Stomach (tissue), 8 donors: ENCODE measurements at regions not wholly inside any gene's neighbourhood (a gene's known extent, or its start where the extent isn't known, plus 50 kb on each side); places are given as distances from the start of the nearest gene placed in this dataset.
"Not testable (repeated sequence)": the region's sequence is repeated elsewhere in the genome, so short reads cannot be mapped to it uniquely, and the experiment has no call there.

ENCODE experiments used
- DNase-seq, 2 donors: peaks; one replicate each; pipeline versions ENCODE4 v3.0.0 to v3.0.0-alpha.2; 2013 to 2019
- H3K27ac ChIP-seq, 5 donors: fragments of 200-600 bp in 4 of 5; sonication (generic) in 4 of 5; one replicate each; pipeline ENCODE4 v1.5.1; 2013 to 2019; ENCODE audit warnings: mild to moderate bottlenecking in 1 of 5, moderate library complexity in 1 of 5
- H3K27me3 ChIP-seq, 3 donors: fragments of 200-600 bp; sonication (generic); one replicate each; pipeline ENCODE4 v1.5.1; 2017 to 2019; ENCODE audit warnings: mixed run types in 1 of 3
- H3K36me3 ChIP-seq, 4 donors: fragments of 200-600 bp; sonication (generic); 1 replicate in 3 of 4; 2 replicates in 1 of 4; pipeline ENCODE4 v1.5.1; 2016 to 2019
- H3K4me1 ChIP-seq, 4 donors: fragments of 200-600 bp; sonication (generic); one replicate each; pipeline ENCODE4 v1.5.1; 2016 to 2019
- H3K4me3 ChIP-seq, 4 donors: fragments of 200-600 bp; sonication (generic) in 3 of 4; one replicate each; pipeline ENCODE4 v1.5.1; 2016 to 2019; ENCODE audit warnings: mild to moderate bottlenecking in 1 of 4
- H3K9me3 ChIP-seq, 4 donors: fragments of 200-600 bp; sonication (generic); one replicate each; pipeline ENCODE4 v1.5.1; 2016 to 2019
- EP300 ChIP-seq: sonication (generic); formaldehyde crosslinking; IDR thresholded peaks from one replicate; pipeline ENCODE4 v1.6.1; 2017; ENCODE audit warnings: antibody characterized with exemption
- POLR2A ChIP-seq, 4 donors: fragments of 450-650 bp; IDR thresholded peaks; one replicate each; pipeline ENCODE4 v1.6.1; 2016; ENCODE audit warnings: antibody characterized with exemption in 4 of 4, control low read depth in 2 of 4, mild to moderate bottlenecking in 1 of 4, moderate library complexity in 1 of 4
- POLR2AphosphoS5 ChIP-seq, 3 donors: sonication (generic); formaldehyde crosslinking; IDR thresholded peaks; one replicate each; pipeline ENCODE4 v1.6.1; 2016; ENCODE audit warnings: antibody characterized with exemption in 3 of 3
- WGBS, 5 donors: extraction: QIAGEN DNeasy Blood & Tissue Kit in 3 of 5; methylation state at CpG; one replicate each; pipeline versions ENCODE4 v1.1.5 to v1.1.7; 2013 to 2018; 5-methylcytosine and 5-hydroxymethylcytosine counted together
- intact Hi-C: fragments of 100-400 bp; cut with DNase I; formaldehyde crosslinking; loops from one replicate; pipeline ENCODE4 v1.15.1; 2023; ENCODE audit warnings: low total_unique reads
- TF ChIP-seq, protein P1 (sequence below), 7 experiments: fragments of 450-650 bp in 4 of 7; fragments of 200-600 bp in 3 of 7; sonication (generic) in 3 of 7; IDR thresholded peaks; one replicate each; pipeline ENCODE4 v1.5.1; 2016 to 2019; ENCODE audit warnings: antibody characterized with exemption in 7 of 7, control low read depth in 2 of 7, mild to moderate bottlenecking in 1 of 7
- donor health status: healthy with polysubstance abuse.
- donor health status: Bipolar disorder and iron deficiency.
- donor health status: healthy.

DNA sequence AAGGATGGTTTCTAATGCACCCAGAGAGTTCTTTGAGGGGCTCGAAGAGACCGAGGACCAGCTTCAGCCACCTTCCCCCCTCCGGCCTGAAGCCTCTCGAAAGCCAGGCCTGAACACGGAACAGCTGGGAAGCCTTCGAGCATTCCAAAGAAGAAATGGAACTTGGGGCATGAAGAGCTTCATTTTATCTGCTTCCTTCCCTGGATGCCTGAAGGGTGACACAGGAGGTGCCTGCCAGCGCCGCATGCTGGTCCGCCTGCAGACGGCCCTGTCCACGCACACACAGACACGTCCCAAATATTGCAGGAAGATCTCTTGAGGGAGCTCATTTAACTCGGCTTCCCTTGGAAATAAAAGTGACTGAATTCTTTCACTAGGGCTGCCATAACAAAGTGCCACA, 73.7 kb downstream of the TOMM20 start:
- no peaks in the 10 kb centered on the region for H3K27me3 ChIP-seq
- H3K4me1 ChIP-seq: peaks cover 0 to 16% (median 10%) of the 10 kb centered on the region in 4 donors
- no peaks in the 10 kb centered on the region for H3K9me3 ChIP-seq
- DNase-seq: no peak
- intact Hi-C loops: no loop called here
- no peak overlapping the region for H3K4me3 ChIP-seq
- H3K36me3 ChIP-seq: no peaks in the 10 kb centered on the region
- TF ChIP-seq, protein P1, sequence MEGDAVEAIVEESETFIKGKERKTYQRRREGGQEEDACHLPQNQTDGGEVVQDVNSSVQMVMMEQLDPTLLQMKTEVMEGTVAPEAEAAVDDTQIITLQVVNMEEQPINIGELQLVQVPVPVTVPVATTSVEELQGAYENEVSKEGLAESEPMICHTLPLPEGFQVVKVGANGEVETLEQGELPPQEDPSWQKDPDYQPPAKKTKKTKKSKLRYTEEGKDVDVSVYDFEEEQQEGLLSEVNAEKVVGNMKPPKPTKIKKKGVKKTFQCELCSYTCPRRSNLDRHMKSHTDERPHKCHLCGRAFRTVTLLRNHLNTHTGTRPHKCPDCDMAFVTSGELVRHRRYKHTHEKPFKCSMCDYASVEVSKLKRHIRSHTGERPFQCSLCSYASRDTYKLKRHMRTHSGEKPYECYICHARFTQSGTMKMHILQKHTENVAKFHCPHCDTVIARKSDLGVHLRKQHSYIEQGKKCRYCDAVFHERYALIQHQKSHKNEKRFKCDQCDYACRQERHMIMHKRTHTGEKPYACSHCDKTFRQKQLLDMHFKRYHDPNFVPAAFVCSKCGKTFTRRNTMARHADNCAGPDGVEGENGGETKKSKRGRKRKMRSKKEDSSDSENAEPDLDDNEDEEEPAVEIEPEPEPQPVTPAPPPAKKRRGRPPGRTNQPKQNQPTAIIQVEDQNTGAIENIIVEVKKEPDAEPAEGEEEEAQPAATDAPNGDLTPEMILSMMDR (IDR thresholded peaks at IDR 0.05): no peak
- TF ChIP-seq POLR2A (IDR thresholded peaks at IDR 0.05): no peak
- TF ChIP-seq EP300: no peak
- TF ChIP-seq POLR2AphosphoS5 (IDR thresholded peaks at IDR 0.05): no peak
- no peak overlapping the region for H3K27ac ChIP-seq
- WGBS, 5 donors: 90 to 93% (median 91%) methylated on average over 10 to 13 of the region's 13 CpGs

DNA sequence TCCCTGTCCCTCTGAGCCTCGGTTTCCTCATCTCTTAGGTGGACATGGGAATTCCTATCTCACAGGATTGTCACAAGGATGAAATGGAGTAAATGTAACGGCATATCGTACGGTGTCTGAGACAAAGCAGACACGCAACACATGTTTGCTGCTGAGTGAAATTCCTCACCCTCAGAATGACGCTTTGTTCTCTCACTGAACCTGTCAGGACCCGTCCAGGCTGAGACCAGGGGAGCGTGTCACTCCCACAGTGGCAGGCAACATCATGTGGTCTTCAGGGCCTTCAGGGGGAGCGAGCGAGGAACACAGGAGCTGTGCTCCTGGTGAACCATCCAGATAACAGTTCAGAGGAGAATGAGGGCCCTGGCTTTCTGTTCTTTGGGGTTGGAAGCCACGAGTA, 74.2 kb downstream of the TOMM20 start:
- Histone ChIP-seq H3K36me3 (no peaks in the 10 kb centered on the region), H3K27me3 (no peaks in the 10 kb centered on the region), H3K4me3 (no peak overlapping the region), H3K27ac (no peak overlapping the region), H3K9me3 (no peaks in the 10 kb centered on the region), H3K4me1 (peaks cover 0 to 17% (median 10%) of the 10 kb centered on the region in 4 donors)
- WGBS, 5 donors: 95 to 99% (median 97%) methylated on average over 11 of the region's 11 CpGs
- TF ChIP-seq, protein P1 (IDR thresholded peaks at IDR 0.05): no peak
- no peak for TF ChIP-seq POLR2AphosphoS5 (IDR thresholded peaks at IDR 0.05)
- no peak for TF ChIP-seq EP300
- no peak for TF ChIP-seq POLR2A (IDR thresholded peaks at IDR 0.05)
- intact Hi-C loops: no loop called here
- DNase-seq: no peak

DNA sequence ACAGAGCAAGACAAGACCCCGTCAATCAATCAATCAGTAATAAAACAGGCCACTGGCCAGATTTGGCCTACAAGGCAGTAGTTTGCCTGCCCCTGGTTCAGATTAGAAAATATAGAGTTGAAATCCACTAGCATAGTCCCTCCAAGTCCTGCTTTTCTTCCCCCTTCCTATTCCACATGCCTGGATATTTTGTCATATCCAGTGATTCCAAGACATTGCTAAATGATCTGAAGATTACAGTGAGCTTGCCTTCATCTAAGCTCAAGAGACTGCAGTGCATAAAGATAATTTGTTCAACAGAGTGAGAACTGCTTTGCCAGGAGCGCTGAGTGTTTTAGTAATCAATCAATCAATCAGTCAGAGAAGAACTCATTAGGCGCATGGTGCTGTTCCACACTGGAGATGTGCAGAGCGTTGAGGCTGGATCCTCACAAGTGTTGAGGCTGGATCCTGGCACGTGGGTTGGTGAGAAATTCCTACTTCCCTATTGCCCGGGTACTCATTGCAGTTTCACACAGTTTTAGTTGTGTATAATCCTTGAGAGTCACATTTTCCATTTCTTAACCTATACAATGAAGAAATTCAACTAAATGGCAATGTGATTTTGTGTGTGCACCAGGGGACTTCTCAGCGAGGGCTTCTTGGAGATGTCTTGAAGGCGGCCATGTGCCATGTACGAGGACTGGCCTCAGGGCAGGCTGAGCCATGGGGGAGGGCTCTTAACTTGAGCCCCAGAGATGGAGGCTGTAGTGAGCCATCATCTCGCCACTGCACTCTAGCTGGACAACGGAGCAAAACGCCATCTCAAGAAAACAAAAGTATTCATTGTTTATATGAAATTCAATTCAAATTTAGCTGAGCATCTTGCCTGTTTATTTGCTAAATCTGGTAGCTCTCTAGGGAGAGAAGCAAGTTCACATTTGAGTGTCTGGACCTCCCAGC, 76.3 kb downstream of the TOMM20 start:
- TF ChIP-seq, protein P1 (IDR thresholded peaks at IDR 0.05): no peak
- no peak for TF ChIP-seq POLR2AphosphoS5 (IDR thresholded peaks at IDR 0.05)
- Histone ChIP-seq H3K36me3 (no peaks in the 10 kb centered on the region), H3K27ac (peak overlapping the region in 3 of 5 donors; percentile 22 to 90 (median 49)), H3K27me3 (no peaks in the 10 kb centered on the region), H3K9me3 (no peaks in the 10 kb centered on the region), H3K4me1 (peaks cover 4 to 30% (median 20%) of the 10 kb centered on the region in 4 donors), H3K4me3 (no peak overlapping the region)
- intact Hi-C loops: no loop called here
- WGBS, 5 donors: 79 to 86% (median 83%) methylated on average over 12 of the region's 12 CpGs
- DNase-seq: no peak

DNA sequence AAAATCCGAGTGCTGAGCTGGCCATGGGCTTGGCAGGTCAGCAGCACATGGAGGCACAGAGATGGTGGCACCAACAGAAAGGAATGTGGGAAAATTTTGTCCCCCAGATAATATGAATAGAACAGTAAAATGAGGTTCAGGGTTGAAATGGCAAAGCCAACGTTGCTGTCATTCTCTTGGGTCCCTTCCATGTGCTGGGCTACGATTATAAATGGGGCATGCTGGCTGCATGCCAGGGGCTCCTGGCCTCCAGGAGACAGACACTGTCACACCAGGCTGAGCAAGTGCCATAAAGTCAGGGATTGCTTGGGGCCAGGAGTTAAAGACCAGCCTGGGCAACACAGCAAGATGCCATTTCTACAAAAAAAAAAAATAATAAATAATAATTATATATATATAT, 77.1 kb downstream of the TOMM20 start:
- intact Hi-C loops: no loop called here
- no peak for DNase-seq
- TF ChIP-seq POLR2AphosphoS5 (IDR thresholded peaks at IDR 0.05) (no peak), POLR2A (IDR thresholded peaks at IDR 0.05) (no peak)
- Histone ChIP-seq H3K27ac (peak overlapping the region in 3 of 5 donors; percentile 22 to 90 (median 49)), H3K4me3 (no peak overlapping the region), H3K9me3 (no peaks in the 10 kb centered on the region), H3K27me3 (no peaks in the 10 kb centered on the region), H3K36me3 (no peaks in the 10 kb centered on the region), H3K4me1 (peaks cover 8 to 38% (median 25%) of the 10 kb centered on the region in 4 donors)
- 21 to 43% (median 29%) methylated on average over 3 of the region's 3 CpGs for WGBS, 5 donors

DNA sequence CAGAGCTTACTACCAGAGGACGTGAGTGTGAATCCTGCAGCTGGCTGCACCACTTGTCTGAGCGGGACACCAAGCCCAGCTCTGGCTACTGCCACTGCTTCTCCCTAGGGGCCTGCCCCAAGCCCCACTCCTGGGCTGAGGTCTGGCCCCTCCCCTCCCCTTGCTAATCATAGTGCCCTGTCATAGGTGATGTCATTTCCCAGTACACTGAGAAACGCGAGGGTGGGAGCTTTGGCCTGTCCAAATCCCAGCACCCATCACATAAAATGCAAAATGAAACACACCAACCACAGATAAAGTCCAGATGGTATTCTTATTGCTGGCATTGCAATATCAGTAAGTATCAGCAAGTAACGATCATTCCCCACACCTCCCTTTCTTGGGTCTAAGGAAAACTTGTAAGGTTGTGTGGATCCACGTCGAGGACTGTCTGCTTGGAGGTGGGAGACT, 77.7 kb downstream of the TOMM20 start:
- intact Hi-C loops: no loop called here
- H3K4me1 ChIP-seq: peaks cover 8 to 38% (median 25%) of the 10 kb centered on the region in 4 donors
- H3K27me3 ChIP-seq: no peaks in the 10 kb centered on the region
- TF ChIP-seq POLR2AphosphoS5 (IDR thresholded peaks at IDR 0.05): peak in 1 of 3 donors; percentile 59
- no peak for TF ChIP-seq EP300
- no peak for TF ChIP-seq POLR2A (IDR thresholded peaks at IDR 0.05)
- TF ChIP-seq, protein P1 (IDR thresholded peaks at IDR 0.05): no peak
- H3K36me3 ChIP-seq: no peaks in the 10 kb centered on the region
- H3K9me3 ChIP-seq: no peaks in the 10 kb centered on the region
- peak overlapping the region in 3 of 5 donors; percentile 22 to 90 (median 49) for H3K27ac ChIP-seq
- H3K4me3 ChIP-seq: no peak overlapping the region
- DNase-seq: no peak
- 52 to 71% (median 62%) methylated on average over 6 to 7 of the region's 7 CpGs for WGBS, 5 donors

DNA sequence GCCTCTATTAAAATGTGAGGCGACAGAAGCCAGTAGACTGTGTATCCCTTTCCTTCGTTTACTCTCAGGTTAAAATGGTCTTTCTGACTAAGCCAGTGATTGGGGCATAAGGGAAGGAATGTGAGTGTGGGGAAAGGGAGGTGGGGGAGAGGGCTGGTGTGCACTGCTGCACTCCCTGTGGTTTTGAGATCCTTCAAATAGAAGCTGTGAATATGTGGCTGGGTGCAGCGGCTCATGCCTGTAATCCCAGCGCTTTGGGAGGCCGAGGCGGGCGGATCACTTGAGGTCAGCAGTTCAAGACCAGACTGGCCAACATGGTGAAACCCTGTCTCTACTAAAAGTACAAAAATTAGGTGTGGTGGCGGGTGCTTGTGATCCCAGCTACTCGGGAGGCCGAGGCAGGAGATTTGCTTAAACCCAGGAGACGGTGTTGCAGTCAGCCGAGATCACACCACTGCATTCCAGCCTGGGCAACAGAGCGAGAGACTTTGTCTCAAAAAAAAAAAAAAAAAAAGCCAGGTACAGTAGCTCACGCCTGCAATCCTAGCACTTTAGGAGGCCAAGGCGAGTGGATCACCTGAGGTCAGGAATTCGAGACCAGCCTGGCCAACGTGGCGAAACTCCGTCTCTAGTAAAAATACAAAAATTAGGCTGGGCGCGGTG, 78.8 kb downstream of the TOMM20 start:
- 91 to 95% (median 94%) methylated on average over 21 of the region's 21 CpGs for WGBS, 5 donors
- peaks cover 8 to 38% (median 25%) of the 10 kb centered on the region in 4 donors for H3K4me1 ChIP-seq
- DNase-seq, H3K4me3 ChIP-seq, H3K9me3 ChIP-seq, intact Hi-C loops, H3K36me3 ChIP-seq, H3K27me3 ChIP-seq: not testable (repeated sequence)
- peak overlapping the region in 4 of 5 donors; percentile 81 to 90 (median 88) for H3K27ac ChIP-seq
